ENCODE measurements at regions not wholly inside any gene's neighbourhood (a gene's known extent, or its start where the extent isn't known, plus 50 kb on each side); places are given as distances from the start of the nearest gene placed in this dataset.

GRCh38 chr20:40606660-40607059 lies 82.4 kb downstream of the MAFB start:
- no peak overlapping the region for H3K9ac ChIP-seq (replicated peaks; ENCODE audit: extremely low read depth, insufficient read depth, low read length)
- ChIA-PET POLR2A (no interaction called here), CTCF (no interaction called here)
- H3K27me3 ChIP-seq (ENCODE audit: control insufficient read depth in 2 of 2, insufficient read depth in 2 of 2, low read length in 2 of 2), result peaks cover 0 to 4% of the 10 kb centered on the region in 2 experiments
- FAIRE-seq, result no peak
- no peaks in the 10 kb centered on the region for H3K79me2 ChIP-seq (ENCODE audit: control insufficient read depth, insufficient read depth, low read length)
- H3K27ac ChIP-seq (ENCODE audit: insufficient read depth, low read depth, low read length), result no peak overlapping the region
- H4K20me1 ChIP-seq (replicated peaks; ENCODE audit: control insufficient read depth, extremely low read depth, insufficient read depth, low read length), result no peaks in the 10 kb centered on the region
- dilution Hi-C loops (cut with MboI; ENCODE audit: extremely low pct_ligation_motif_present, low sequenced_read_pairs), result no loop called here
- TF ChIP-seq JUN (IDR thresholded peaks at IDR 0.05; ENCODE audit: borderline replicate concordance, insufficient read depth, insufficient read length, low read depth), result no peak
- TF ChIP-seq MAX (IDR thresholded peaks at IDR 0.05; ENCODE audit: insufficient read depth, insufficient read length), result no peak
- H3K4me1 ChIP-seq (ENCODE audit: control insufficient read depth, extremely low read depth, insufficient read depth, low read length), result no peaks in the 10 kb centered on the region
- no peak overlapping the region for H2AFZ ChIP-seq (ENCODE audit: low read depth, low read length)
- no peak overlapping the region for H3K4me2 ChIP-seq (ENCODE audit: insufficient read depth, low read length)
- BruUV-seq (replicated peaks), result no TSS peak
- no peak for DNase-seq (ENCODE audit: low read depth, low spot score)
- no peaks in the 10 kb centered on the region for H3K9me3 ChIP-seq (replicated peaks; ENCODE audit: control insufficient read depth, insufficient read depth, low read length)
- H3K9me1 ChIP-seq (replicated peaks; ENCODE audit: control insufficient read depth, extremely low read depth, insufficient read depth, low read length), result no peaks in the 10 kb centered on the region
- no peak overlapping the region for H3K4me3 ChIP-seq (replicated peaks in 1 of 3; ENCODE audit: insufficient read depth in 1 of 3, low read depth in 1 of 3, low read length in 3 of 3)
- no peaks in the 10 kb centered on the region for H3K36me3 ChIP-seq (ENCODE audit: control insufficient read depth in 2 of 2, extremely low read depth in 1 of 2, insufficient read depth in 2 of 2, low read length in 2 of 2)
- intact Hi-C loops (cut with micrococcal nuclease), result no loop called here

GRCh38 chr20:40606237-40606636 lies 82.8 kb downstream of the MAFB start:
- no peaks in the 10 kb centered on the region for H3K4me1 ChIP-seq (ENCODE audit: control insufficient read depth, extremely low read depth, insufficient read depth, low read length)
- ChIA-PET POLR2A (no interaction called here), CTCF (no interaction called here)
- no TSS peak for BruUV-seq (replicated peaks)
- no peaks in the 10 kb centered on the region for H4K20me1 ChIP-seq (replicated peaks; ENCODE audit: control insufficient read depth, extremely low read depth, insufficient read depth, low read length)
- no peak for DNase-seq (ENCODE audit: low read depth, low spot score)
- TF ChIP-seq POLR2AphosphoS5 (IDR thresholded peaks at IDR 0.05; ENCODE audit: insufficient read depth, low read depth, low read length), result no peak
- no peak for TF ChIP-seq MYC (IDR thresholded peaks at IDR 0.05; ENCODE audit: low read depth, low read length)
- TF ChIP-seq FOS (IDR thresholded peaks at IDR 0.05; ENCODE audit: borderline replicate concordance, insufficient read depth, low read length), result no peak
- no peak for TF ChIP-seq JUN (IDR thresholded peaks at IDR 0.05; ENCODE audit: borderline replicate concordance, insufficient read depth, insufficient read length, low read depth)
- H2AFZ ChIP-seq (ENCODE audit: low read depth, low read length), result no peak overlapping the region
- intact Hi-C loops (cut with micrococcal nuclease) (no loop called here), dilution Hi-C loops (cut with MboI; ENCODE audit: extremely low pct_ligation_motif_present, low sequenced_read_pairs) (no loop called here)
- no peak overlapping the region for H3K9ac ChIP-seq (replicated peaks; ENCODE audit: extremely low read depth, insufficient read depth, low read length)
- FAIRE-seq, result no peak
- H3K9me3 ChIP-seq (replicated peaks; ENCODE audit: control insufficient read depth, insufficient read depth, low read length), result no peaks in the 10 kb centered on the region
- no peak overlapping the region for H3K27ac ChIP-seq (ENCODE audit: insufficient read depth, low read depth, low read length)
- H3K9me1 ChIP-seq (replicated peaks; ENCODE audit: control insufficient read depth, extremely low read depth, insufficient read depth, low read length), result no peaks in the 10 kb centered on the region
- no peaks in the 10 kb centered on the region for H3K79me2 ChIP-seq (ENCODE audit: control insufficient read depth, insufficient read depth, low read length)
- peaks cover 0 to 4% of the 10 kb centered on the region in 2 experiments for H3K27me3 ChIP-seq (ENCODE audit: control insufficient read depth in 2 of 2, insufficient read depth in 2 of 2, low read length in 2 of 2)
- no peak overlapping the region for H3K4me2 ChIP-seq (ENCODE audit: insufficient read depth, low read length)
- no peak overlapping the region for H3K4me3 ChIP-seq (replicated peaks in 1 of 3; ENCODE audit: insufficient read depth in 1 of 3, low read depth in 1 of 3, low read length in 3 of 3)
- H3K36me3 ChIP-seq (ENCODE audit: control insufficient read depth in 2 of 2, extremely low read depth in 1 of 2, insufficient read depth in 2 of 2, low read length in 2 of 2), result no peaks in the 10 kb centered on the region
